ENCODE measurements at regions not wholly inside any gene's neighbourhood (a gene's known extent, or its start where the extent isn't known, plus 50 kb on each side); places are given as distances from the start of the nearest gene placed in this dataset.
"Not testable (repeated sequence)": the region's sequence is repeated elsewhere in the genome, so short reads cannot be mapped to it uniquely, and the experiment has no call there.

DNA sequence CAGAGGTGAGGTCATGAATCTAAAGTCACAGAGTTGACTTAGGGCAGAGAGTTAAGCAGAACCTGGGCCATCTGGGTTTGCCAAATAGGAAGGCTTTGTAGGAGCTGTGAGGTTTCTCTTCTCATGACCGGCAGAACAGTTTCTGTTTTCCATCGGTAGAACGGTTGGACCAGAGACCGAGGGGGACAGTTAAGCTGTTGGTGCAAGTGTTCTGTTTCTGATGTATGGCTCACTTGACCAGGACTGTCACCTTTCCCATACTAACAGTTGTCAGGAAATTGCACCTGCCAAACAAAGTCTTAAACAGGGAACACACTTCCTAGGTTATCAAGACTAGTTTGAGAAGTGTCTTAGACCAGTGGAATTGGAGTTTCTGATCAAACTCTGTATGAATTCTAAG is 158.3 kb downstream of the PDCD6IP start:
- no peak for DNase-seq (ENCODE audit: low read depth, low spot score)

DNA sequence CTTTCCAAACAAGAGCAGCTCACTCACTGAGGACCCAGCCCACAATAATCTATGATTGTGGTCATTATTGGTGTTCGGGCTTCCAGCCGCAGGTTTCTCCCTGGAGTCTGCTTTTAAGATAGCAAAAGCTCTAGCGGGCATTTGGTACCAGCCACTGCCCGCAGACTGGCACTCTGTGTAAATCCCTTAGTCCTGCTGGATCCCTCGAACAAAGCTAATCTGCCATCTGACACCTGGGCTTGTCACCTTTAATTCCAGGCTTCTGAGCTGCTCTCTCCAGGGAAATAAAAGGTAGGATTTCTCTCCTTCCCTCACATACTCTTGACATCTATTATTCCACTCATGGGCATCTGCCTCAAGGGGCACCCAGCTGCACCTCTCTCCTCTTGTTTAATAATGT is 158.7 kb downstream of the PDCD6IP start:
- DNase-seq (ENCODE audit: low read depth, low spot score) = no peak

DNA sequence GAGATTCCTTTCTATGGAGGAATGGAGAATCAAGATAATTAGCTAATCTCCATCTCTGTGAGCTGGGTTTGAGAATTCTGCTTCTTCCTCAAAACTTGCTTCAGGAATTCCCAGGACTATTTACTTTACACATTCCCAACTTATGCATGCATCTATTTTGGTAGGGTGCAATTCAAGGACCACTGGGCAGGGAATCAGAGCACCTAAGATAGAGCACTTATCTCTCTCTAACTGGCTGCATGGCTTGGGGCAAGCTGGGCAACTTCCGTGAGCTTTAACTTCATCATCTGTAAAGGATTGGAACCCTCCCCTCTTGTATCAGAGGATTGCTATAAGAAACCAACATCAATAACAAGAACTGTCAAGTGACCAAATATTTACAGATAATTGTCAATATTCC is 160.2 kb downstream of the PDCD6IP start:
- DNase-seq (ENCODE audit: low read depth, low spot score) = no peak

DNA sequence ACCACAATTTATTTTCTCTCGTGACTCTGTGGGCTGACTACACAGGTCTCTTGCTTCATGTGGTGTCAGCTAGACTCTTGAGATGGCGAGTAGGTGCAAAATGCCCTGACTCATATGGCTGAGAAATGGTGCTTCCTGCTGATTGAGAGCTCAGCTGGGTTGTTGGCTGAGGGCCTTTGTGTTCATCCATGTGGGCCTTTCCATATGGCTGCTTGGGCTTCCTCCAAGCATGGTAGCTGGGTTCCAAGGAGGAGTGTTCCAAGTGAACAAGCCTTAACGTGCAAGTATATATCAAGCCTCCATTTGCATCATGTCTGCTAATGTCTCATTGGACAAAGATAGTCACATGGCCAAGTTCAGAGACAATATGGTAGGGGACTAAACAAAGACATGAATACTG is 164.0 kb downstream of the PDCD6IP start:
- DNase-seq (ENCODE audit: low read depth, low spot score) = no peak

DNA sequence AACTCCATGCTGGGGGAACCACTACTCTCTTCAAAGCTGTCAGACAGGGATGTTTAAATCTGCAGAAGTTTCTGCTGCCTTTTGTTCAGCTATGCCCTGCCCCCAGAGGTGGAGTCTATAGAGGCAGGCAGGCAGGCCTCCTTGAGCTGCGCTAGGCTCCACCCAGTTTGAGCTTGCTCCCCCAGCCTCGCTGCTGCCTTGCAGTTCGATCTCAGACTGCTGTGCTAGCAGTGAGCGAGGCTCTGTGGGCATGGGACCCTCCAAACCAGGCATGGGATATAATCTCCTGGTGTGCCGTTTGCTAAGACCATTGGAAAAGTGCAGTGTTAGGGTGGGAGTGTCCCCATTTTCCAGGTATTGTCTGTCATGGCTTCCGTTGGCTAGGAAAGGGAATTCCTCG is 171.8 kb downstream of the PDCD6IP start:
- not testable (repeated sequence) for DNase-seq (ENCODE audit: low read depth, low spot score)

DNA sequence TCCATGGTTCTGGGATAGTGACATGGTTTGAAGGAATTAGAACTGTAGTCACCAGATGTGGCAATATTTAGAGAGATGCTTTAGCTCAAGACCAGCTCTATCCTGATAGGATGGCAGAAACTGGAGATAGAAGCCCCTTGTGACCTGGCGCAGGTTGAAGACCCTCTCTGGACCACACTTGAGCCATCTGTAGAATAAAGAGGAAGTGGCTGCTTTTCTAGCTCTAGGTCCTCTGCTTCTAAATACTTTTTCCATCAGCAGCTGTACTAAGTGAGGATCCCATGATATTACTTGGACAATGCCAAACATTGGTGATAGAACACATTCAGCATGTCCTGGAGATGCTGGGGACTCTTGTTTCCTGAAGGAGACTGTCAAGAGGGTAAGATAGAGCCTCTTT is 172.6 kb downstream of the PDCD6IP start:
- DNase-seq (ENCODE audit: low read depth, low spot score) = no peak

DNA sequence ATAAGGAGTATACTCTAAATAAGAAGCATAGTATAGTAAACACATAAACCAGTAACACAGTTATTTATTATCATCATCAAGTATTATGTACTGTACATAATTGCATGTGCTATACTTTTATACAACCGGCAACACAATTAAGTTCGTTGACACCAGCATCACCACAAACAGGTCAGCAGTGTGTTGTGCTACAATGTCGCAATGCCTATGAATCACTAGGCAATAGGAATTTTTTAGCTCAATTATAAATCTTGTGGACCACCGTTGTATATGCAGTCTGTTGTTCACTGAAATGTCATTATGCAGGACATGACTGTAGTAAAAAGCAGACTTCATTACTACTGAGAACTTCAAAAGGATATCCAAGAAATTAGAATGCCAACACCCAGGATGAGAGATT is 177.0 kb downstream of the PDCD6IP start:
- DNase-seq (ENCODE audit: low read depth, low spot score) = no peak

DNA sequence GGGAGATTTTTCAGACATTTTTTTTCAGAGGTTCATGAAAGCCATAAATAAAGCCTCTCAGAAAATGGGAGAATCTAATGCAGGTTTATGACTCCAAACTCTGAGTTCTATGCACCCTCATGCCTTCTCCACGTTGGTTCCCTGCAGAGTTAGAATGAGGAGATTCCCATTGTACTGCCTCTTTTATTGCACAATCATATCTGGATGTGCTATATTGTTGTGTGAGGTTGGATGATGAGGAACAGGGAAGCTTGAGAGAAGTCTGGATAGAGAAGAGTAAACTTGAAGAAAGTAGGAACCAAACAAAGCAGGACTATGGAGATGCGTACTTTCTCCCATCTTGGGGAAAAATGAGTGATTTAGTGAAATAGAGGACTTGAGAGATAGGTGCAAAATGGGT is 178.8 kb downstream of the PDCD6IP start:
- DNase-seq (ENCODE audit: low read depth, low spot score) = no peak

DNA sequence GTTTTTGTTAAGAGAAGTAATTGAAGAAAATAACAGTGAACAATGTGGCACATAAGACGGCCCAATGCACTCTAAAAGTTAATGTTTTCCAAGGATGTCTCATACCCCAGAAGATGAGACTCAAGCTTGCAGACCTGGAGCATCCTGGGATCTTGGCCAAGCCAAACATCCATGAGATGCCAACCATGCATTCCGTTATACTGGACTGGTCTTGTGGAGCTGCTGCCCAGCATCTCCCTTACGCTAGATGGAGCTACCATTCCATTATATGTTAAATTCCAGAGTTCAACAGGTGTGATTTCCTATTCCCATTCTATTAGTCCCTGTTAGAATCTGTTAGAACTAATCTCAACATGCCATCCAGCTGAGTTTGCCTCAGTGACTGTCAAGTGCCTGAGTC is 181.8 kb downstream of the PDCD6IP start:
- DNase-seq (ENCODE audit: low read depth, low spot score) = peak; percentile 78

DNA sequence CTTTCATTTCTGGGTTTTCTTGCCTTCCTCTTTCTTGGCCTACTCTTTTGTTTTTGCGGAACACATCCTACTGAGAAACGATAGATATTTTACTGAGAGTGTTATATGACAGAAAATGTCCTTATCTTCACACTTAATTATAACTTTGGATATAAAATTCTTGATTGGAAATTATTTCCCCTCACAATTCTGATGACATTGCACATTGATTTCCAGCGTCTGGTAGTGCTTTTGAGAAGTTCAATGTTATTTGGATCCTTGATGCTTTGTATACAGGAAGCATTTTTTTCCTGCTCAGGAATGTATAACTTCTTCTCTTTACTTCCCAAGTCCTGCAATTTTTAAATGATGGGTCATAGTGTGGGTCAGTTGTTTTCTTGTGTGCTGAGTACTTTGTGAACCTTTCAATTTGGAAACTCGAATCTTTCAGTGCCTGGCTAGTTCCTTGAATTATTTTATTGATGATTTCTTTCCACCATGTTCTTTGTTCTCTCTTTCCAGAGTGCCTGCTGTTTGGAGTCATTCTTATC is 183.9 kb downstream of the PDCD6IP start:
- no peak for DNase-seq (ENCODE audit: low read depth, low spot score)

DNA sequence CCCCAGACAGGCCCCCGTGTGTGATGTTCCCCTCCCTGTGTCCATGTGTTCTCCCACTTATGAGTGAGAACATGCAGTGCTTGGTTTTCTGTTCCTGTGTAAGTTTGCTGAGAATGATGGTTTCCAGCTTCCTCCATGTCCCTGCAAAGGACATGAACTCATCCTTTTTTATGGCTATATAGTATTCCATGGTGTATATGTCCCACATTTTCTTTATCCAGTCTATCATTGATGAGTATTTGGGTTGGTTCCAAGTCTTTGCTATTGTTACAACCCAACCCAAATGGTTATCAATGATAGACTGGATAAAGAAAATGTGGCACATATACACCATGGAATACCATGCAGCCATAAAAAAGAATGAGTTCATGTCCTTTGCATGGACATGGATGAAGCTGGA is 184.5 kb downstream of the PDCD6IP start:
- not testable (repeated sequence) for DNase-seq (ENCODE audit: low read depth, low spot score)

DNA sequence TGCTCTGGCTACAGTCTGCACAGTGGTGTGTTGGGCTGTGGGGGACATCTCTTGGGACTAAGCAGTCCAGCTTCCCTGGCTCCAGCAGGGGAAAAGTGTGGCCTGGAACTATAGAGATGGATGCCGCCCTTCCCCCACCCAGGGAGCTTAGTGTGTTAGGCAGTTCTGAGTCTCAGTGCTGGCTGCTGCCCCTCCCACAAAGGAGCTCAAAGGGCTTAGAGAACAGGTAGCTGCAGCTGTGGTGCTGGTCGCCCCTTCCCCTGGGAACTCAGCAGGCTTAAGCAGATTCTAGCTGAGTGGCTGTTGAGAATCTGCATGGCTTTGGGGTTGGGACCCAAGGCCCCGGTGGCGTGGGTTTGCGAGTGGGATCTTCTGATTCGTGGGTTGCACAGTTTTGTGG is 190.8 kb downstream of the PDCD6IP start:
- DNase-seq (ENCODE audit: low read depth, low spot score) = no peak

DNA sequence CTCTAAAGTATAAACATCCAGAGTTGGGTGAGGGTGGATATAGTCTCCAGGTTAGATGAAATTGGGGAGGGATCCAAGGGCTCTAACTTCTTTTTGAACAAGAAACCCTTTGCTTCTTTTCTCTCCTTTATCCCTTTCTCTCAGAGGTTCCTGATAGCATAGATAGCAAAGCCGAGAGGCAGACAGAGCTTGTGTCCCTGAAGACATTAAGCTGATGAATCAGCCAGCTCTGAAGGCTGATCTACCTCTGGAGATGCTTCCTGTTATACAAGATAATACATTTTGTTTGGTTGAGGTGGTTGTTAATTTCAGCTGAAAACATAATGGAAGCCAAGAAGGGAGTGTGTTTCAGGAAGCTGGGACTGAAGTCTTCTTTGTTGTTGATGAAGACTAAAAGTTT is 193.2 kb downstream of the PDCD6IP start:
- DNase-seq (ENCODE audit: low read depth, low spot score) = no peak

DNA sequence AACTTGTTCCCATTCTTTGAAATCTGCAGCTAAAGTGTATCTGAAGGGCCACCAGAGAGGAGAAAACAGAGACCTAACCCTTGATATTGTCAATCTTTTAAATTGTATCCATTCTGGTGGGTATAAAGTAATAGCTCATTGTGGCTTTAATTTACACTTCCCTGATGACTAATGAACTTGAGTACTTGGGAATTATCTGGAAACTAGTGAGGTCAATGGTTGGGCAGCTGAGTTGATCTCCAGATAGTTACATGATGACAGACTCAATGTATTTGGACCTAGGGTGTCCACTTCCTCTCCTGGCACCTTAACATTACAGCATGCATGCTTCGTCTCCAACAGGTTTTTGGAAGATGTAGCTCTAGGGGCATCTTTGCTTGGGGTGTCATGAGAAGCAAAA is 195.2 kb downstream of the PDCD6IP start:
- DNase-seq (ENCODE audit: low read depth, low spot score) = no peak

DNA sequence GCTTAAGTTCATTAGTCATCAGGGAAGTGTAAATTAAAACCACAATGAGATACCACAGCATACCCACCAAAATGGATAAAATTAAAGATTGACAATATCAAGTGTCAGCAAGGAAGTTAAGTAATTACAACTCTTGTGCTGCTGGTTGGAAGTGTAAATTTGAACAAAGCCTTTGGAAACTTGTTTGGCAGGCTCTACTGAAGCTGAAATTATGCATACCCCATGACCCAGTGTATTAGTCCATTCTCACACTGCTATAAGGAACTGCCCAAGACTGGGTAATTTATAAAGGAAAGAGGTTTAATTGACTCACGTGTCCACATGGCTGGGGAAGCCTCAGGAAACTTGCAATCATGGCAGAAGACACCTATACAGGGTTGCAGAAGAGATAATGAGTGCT is 196.1 kb downstream of the PDCD6IP start:
- DNase-seq (ENCODE audit: low read depth, low spot score) = no peak

DNA sequence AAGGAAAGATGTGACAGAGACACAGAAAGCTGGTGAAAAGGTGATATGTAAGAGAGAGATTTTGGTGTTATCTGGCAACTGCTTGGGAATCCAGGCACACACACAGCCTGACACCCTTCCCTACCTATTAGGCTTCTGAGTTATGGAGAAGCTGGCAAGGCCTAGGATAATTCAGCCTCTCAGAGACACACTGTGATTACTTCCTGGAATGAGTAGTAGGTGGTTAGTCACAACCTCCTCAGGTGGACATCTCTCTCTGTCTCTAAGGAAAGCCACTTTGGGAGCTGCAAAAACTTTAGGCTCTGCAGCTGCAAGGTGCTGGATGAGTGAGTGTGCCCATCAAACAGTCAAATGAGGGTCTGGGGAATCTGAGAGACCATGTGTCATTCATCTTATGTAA is 201.9 kb downstream of the PDCD6IP start:
- DNase-seq (ENCODE audit: low read depth, low spot score) = no peak

DNA sequence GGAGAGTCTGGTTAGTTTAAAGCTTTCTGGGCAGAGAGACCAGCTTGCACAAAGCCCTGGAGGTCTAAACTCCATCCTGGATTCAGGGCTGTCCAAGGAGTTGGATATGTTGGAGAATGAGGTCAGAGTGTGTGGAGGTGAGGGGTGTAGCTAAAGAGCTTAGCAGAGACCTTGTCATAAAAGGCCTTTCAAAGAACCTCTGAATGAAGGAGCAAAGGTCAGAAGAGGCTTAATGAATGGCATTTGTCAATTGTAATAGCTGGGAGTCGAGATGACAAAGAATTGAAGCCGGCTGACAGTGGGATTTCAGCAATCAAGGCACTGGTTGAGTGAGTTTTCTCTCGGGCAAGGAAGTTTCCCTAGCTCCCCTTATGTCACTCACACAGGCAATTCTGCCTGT is 202.6 kb downstream of the PDCD6IP start:
- DNase-seq (ENCODE audit: low read depth, low spot score) = no peak

DNA sequence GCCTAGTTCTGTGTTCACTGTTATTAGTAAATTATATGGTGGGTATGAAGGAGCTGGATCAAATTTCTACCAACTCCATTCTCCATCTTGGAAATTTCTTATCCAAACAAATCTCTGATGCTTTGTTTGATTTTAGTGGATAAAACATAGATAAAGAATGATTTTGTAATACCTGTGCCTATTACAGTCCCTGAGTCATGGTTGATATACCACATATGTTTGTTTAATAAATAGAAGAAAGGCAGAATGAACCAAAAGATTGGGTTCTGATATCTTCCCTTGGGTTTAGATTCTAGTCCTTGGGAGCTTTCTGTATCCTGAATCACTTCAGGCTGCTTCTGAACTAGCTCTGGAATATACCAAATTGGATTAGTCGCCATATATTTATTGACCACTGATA is 203.6 kb downstream of the PDCD6IP start:
- no peak for DNase-seq (ENCODE audit: low read depth, low spot score)

DNA sequence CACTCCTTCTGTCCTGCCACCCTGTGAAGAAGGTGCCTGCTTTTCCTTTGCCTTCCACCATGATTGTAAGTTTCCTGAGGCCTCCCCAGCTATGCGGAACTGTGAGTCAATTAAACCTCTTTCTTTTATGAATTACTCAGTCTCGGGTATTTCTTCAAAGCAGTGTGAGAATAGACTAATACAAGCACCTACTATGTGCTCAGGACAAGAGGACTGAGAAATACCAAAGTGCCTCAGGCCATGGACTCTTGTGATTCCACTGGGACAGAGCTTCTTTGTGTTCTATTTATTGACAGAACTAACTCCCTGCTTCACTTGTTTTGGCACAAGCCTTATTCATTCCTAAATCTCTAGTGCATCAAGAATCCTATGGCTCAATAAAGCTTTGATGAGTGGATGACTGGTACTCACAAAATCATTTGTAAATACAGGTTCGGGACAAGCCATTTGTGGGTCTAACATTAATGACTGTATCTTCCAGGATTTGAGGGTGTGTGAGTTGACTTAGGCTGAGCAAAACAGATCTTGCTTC is 204.2 kb downstream of the PDCD6IP start:
- no peak for DNase-seq (ENCODE audit: low read depth, low spot score)

DNA sequence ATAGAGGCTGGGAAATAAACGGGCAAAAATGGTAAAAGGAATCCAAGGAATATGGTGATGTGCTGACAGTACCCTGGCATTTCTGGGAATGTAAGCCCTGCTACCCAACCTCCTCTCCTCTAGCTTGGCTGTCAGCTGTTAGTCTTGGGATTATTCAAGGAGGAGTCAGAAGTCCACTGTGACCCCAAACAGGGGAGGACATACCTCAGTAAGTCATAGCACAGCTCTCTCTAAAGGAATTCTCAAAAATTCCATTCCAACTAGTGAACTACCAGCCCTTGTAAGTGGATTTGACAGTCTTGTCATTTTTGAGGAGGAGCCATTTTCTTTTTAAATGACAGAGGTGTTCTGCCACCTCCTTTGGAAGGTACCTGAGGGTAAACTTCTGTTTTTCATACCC is 207.5 kb downstream of the PDCD6IP start:
- no peak for DNase-seq (ENCODE audit: low read depth, low spot score)

DNA sequence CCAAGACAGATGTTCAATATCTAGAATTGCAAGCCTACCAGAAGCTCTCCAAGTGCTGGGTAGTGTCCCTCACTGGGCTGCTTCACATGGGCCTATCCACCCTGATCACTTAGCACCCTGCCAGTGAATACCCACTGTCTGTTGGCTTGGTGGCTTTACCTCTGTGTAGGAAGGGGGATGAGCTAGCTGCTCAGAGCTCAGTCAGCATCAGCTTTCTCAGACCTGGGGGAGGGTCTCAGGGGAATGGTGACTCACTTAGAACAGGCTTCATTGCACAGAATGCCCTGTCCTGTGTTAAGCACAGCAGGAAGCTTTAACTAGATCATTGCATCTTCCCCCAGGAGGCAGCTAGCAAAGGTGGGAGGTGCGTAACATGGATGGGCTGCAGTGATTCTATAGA is 209.8 kb downstream of the PDCD6IP start:
- DNase-seq (ENCODE audit: low read depth, low spot score) = no peak

DNA sequence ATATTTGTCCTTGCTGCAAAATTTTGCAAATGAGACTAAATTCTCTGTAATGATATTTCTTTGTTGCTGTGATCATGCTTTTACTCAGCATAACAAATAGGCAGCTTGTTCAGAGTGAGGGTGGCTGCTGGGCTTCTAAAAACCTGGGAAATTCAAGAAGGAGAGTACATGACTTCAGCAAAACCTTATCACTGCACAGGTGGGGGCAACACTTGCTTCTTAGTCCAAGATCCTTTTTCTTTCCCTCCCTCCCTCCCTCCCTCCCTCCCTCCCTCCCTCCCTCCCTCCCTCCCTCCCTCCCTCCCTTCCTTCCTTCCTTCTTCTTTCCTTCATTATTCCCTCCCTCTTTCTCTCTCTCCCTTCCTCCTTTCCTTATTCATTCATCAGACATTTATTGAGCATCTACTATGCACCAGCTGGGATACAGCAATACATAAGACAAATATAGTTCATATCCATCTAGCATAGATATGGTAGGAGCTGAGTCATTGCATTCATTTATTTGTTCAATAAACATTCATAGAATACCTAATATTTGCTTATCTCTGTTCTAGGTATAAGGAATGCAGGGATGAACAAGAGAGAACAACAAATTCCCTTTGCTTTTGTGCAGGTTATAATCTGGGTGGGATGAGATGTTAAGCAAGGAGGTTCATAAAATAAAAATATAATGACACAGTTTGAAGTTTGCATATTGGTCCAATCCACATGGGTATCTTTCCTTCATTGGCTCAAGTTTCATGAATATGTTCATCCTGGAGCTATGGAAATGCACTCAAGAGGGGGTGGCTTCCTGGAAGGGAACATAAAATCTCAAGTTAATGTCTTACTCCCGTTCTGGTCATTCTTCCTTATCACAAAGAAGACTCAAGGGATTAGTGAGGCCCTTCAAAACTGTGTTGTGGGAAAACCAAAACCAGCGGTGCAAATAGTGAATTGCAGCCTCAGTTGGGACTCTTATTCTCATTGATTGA is 210.7 kb downstream of the PDCD6IP start:
- DNase-seq (ENCODE audit: low read depth, low spot score) = no peak

Measured in smooth muscle cell of the brain vasculature (primary cell).